GM03348 (cell line): ENCODE measurements at regions not wholly inside any gene's neighbourhood (a gene's known extent, or its start where the extent isn't known, plus 50 kb on each side); places are given as distances from the start of the nearest gene placed in this dataset.
"Not testable (repeated sequence)": the region's sequence is repeated elsewhere in the genome, so short reads cannot be mapped to it uniquely, and the experiment has no call there.

Source experiments
- DNase-seq: peaks from one replicate; pipeline ENCODE4 v3.0.0; 2012; ENCODE audit warnings: low spot score

DNA sequence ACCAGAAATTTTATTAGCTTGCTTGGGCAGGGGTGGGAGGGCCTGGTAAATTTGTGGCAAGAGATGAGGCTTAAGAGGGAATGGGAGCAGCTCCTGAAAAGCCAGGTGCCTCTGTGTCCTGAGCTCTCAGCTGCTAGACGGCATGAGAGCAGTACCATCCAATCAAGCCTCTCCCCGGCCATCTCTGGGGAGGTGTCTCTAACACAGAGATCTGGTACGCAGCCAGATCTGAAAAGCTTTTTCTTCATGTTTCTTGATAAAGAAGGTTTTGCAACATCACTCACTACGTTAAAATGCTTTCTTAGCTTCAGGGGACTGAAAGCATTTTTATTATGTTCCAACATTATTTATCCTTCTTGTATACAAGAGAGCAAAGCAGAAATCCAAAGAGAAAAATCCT is 488.2 kb downstream of the RBFOX1 start:
- no peak for DNase-seq

GRCh38 chr16:7805686-7806396 is 473.2 kb downstream of the RBFOX1 start:
- no peak for DNase-seq

- DNase-seq, result no peak
Measured at GRCh38 chr16:7804635-7805195, 472.1 kb downstream of the RBFOX1 start.

GRCh38 chr16:7792346-7792745 is 459.7 kb downstream of the RBFOX1 start:
- DNase-seq, result no peak

GRCh38 chr16:7791028-7791590 is 458.5 kb downstream of the RBFOX1 start:
- no peak for DNase-seq

DNA sequence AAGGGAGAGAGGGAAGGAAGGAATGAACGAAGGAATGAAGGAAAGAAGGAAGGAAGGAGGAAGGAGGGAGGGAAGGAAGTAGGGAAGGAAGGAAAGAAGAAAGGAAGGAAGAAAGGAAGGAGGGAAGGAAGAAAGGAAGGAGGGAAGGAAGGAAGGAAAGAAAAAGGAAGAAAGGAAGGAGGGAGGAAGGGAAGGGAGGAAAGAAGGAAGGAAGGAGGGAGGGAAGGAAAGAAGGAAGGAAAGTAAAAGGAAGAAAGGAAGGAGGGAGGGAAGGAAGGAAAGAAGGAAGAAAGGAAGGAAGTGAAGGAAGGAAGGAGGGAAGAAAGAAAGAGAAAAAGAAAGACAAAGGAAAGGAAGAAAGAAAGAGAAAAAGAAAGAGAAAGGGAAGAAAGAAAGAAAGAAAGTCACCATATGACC is 442.4 kb downstream of the RBFOX1 start:
- DNase-seq, result no peak

GRCh38 chr16:7772722-7773121 is 440.1 kb downstream of the RBFOX1 start:
- no peak for DNase-seq

DNA sequence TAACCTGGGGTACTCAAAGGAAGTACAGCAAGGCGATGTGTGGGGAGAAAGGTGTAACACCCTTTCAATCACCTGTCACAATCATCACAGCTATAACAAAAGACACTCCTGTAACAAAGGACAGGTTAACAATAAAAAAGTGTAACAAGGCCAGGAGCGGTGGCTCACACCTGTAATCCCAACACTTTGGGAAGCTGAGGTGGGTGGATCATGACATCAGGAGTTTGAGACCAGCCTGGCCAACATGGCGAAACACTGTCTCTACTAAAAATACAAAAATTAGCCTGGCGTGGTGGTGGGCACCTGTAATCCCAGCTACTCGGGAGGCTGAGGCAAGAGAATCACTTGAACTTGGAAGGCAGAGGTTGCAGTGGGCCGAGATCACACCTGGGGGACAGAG is 436.4 kb downstream of the RBFOX1 start:
- DNase-seq, result not testable (repeated sequence)

- DNase-seq, result no peak
Measured at GRCh38 chr16:7765079-7765550, 432.5 kb downstream of the RBFOX1 start.

GRCh38 chr16:7763111-7763510 is 430.5 kb downstream of the RBFOX1 start:
- no peak for DNase-seq
